ENCODE measurements at regions not wholly inside any gene's neighbourhood (a gene's known extent, or its start where the extent isn't known, plus 50 kb on each side); places are given as distances from the start of the nearest gene placed in this dataset.
A peak's percentile ranks its signal among the peaks of the same experiment; 100 is the strongest.

- Histone ChIP-seq H3K36me3 (ENCODE audit: control insufficient read depth in 2 of 2, insufficient read depth in 2 of 2, low read length in 2 of 2) (no peaks in the 10 kb centered on the region), H3K4me1 (ENCODE audit: control insufficient read depth, insufficient read depth, low read length) (peaks cover 10% of the 10 kb centered on the region), H3K9me3 (ENCODE audit: control insufficient read depth in 2 of 2, low read length in 2 of 2) (no peaks in the 10 kb centered on the region), H3K4me3 (ENCODE audit: low read length in 2 of 2) (no peak overlapping the region), H3K27me3 (ENCODE audit: control insufficient read depth in 1 of 2, insufficient read depth in 2 of 2, low read length in 2 of 2) (no peaks in the 10 kb centered on the region), H3K9ac (ENCODE audit: low read length in 2 of 2) (no peak overlapping the region), H3K27ac (ENCODE audit: low read length) (no peak overlapping the region)
Measured at GRCh38 chr1:218494449-218494852, 149.3 kb downstream of the TGFB2 start.

- H3K4me1 ChIP-seq (ENCODE audit: control insufficient read depth, insufficient read depth, low read length): peaks cover 10% of the 10 kb centered on the region
Measured at GRCh38 chr1:218495931-218496330, 150.8 kb downstream of the TGFB2 start.

GRCh38 chr1:218496561-218496960, 151.4 kb downstream of the TGFB2 start:
- H3K27ac ChIP-seq (ENCODE audit: low read length): no peak overlapping the region
- H3K9ac ChIP-seq (ENCODE audit: low read length in 2 of 2): no peak overlapping the region
- H3K36me3 ChIP-seq (ENCODE audit: control insufficient read depth in 2 of 2, insufficient read depth in 2 of 2, low read length in 2 of 2): no peaks in the 10 kb centered on the region
- H3K9me3 ChIP-seq (ENCODE audit: control insufficient read depth in 2 of 2, low read length in 2 of 2): no peaks in the 10 kb centered on the region
- no peaks in the 10 kb centered on the region for H3K27me3 ChIP-seq (ENCODE audit: control insufficient read depth in 1 of 2, insufficient read depth in 2 of 2, low read length in 2 of 2)
- H3K4me3 ChIP-seq (ENCODE audit: low read length in 2 of 2): no peak overlapping the region
- H3K4me1 ChIP-seq (ENCODE audit: control insufficient read depth, insufficient read depth, low read length): peaks cover 13% of the 10 kb centered on the region

More at GRCh38 chr1:218495931-218496330, 150.8 kb downstream of the TGFB2 start:
- no peak overlapping the region for H3K27ac ChIP-seq (ENCODE audit: low read length)
- H3K9me3 ChIP-seq (ENCODE audit: control insufficient read depth in 2 of 2, low read length in 2 of 2): no peaks in the 10 kb centered on the region
- H3K9ac ChIP-seq (ENCODE audit: low read length in 2 of 2): no peak overlapping the region
- no peaks in the 10 kb centered on the region for H3K36me3 ChIP-seq (ENCODE audit: control insufficient read depth in 2 of 2, insufficient read depth in 2 of 2, low read length in 2 of 2)
- no peak overlapping the region for H3K4me3 ChIP-seq (ENCODE audit: low read length in 2 of 2)
- no peaks in the 10 kb centered on the region for H3K27me3 ChIP-seq (ENCODE audit: control insufficient read depth in 1 of 2, insufficient read depth in 2 of 2, low read length in 2 of 2)

GRCh38 chr1:218498056-218498938, 153.2 kb downstream of the TGFB2 start:
- Histone ChIP-seq H3K36me3 (ENCODE audit: control insufficient read depth in 2 of 2, insufficient read depth in 2 of 2, low read length in 2 of 2) (no peaks in the 10 kb centered on the region), H3K4me3 (ENCODE audit: low read length in 2 of 2) (peak overlapping the region; percentile 58 to 71), H3K27me3 (ENCODE audit: control insufficient read depth in 1 of 2, insufficient read depth in 2 of 2, low read length in 2 of 2) (no peaks in the 10 kb centered on the region), H3K4me1 (ENCODE audit: control insufficient read depth, insufficient read depth, low read length) (peaks cover 13% of the 10 kb centered on the region), H3K9ac (ENCODE audit: low read length in 2 of 2) (peak overlapping the region; percentile 37 to 53), H3K27ac (ENCODE audit: low read length) (peak overlapping the region; percentile 66), H3K9me3 (ENCODE audit: control insufficient read depth in 2 of 2, low read length in 2 of 2) (no peaks in the 10 kb centered on the region)

GRCh38 chr1:218499011-218499691, 154.0 kb downstream of the TGFB2 start:
- Histone ChIP-seq H3K27ac (ENCODE audit: low read length) (peak overlapping the region; percentile 66), H3K9me3 (ENCODE audit: control insufficient read depth in 2 of 2, low read length in 2 of 2) (no peaks in the 10 kb centered on the region), H3K4me3 (ENCODE audit: low read length in 2 of 2) (peak overlapping the region; percentile 58 to 71), H3K36me3 (ENCODE audit: control insufficient read depth in 2 of 2, insufficient read depth in 2 of 2, low read length in 2 of 2) (no peaks in the 10 kb centered on the region), H3K9ac (ENCODE audit: low read length in 2 of 2) (peak overlapping the region; percentile 42 to 53), H3K4me1 (ENCODE audit: control insufficient read depth, insufficient read depth, low read length) (peaks cover 13% of the 10 kb centered on the region), H3K27me3 (ENCODE audit: control insufficient read depth in 1 of 2, insufficient read depth in 2 of 2, low read length in 2 of 2) (no peaks in the 10 kb centered on the region)

GRCh38 chr1:218499911-218500310, 154.8 kb downstream of the TGFB2 start:
- H3K27me3 ChIP-seq (ENCODE audit: control insufficient read depth in 1 of 2, insufficient read depth in 2 of 2, low read length in 2 of 2): no peaks in the 10 kb centered on the region
- H3K4me3 ChIP-seq (ENCODE audit: low read length in 2 of 2): peak overlapping the region in 1 of 2 donors; percentile 58
- H3K4me1 ChIP-seq (ENCODE audit: control insufficient read depth, insufficient read depth, low read length): peaks cover 13% of the 10 kb centered on the region
- H3K27ac ChIP-seq (ENCODE audit: low read length): peak overlapping the region; percentile 66
- H3K9me3 ChIP-seq (ENCODE audit: control insufficient read depth in 2 of 2, low read length in 2 of 2): no peaks in the 10 kb centered on the region
- no peaks in the 10 kb centered on the region for H3K36me3 ChIP-seq (ENCODE audit: control insufficient read depth in 2 of 2, insufficient read depth in 2 of 2, low read length in 2 of 2)
- H3K9ac ChIP-seq (ENCODE audit: low read length in 2 of 2): no peak overlapping the region

- Histone ChIP-seq H3K9me3 (ENCODE audit: control insufficient read depth in 2 of 2, low read length in 2 of 2) (no peaks in the 10 kb centered on the region), H3K27me3 (ENCODE audit: control insufficient read depth in 1 of 2, insufficient read depth in 2 of 2, low read length in 2 of 2) (no peaks in the 10 kb centered on the region), H3K4me3 (ENCODE audit: low read length in 2 of 2) (no peak overlapping the region), H3K9ac (ENCODE audit: low read length in 2 of 2) (no peak overlapping the region), H3K27ac (ENCODE audit: low read length) (no peak overlapping the region), H3K36me3 (ENCODE audit: control insufficient read depth in 2 of 2, insufficient read depth in 2 of 2, low read length in 2 of 2) (no peaks in the 10 kb centered on the region), H3K4me1 (ENCODE audit: control insufficient read depth, insufficient read depth, low read length) (peaks cover 13% of the 10 kb centered on the region)
Measured at GRCh38 chr1:218501161-218501560, 156.0 kb downstream of the TGFB2 start.

- Histone ChIP-seq H3K4me3 (ENCODE audit: low read length in 2 of 2) (no peak overlapping the region), H3K27me3 (ENCODE audit: control insufficient read depth in 1 of 2, insufficient read depth in 2 of 2, low read length in 2 of 2) (no peaks in the 10 kb centered on the region), H3K4me1 (ENCODE audit: control insufficient read depth, insufficient read depth, low read length) (peaks cover 13% of the 10 kb centered on the region), H3K9me3 (ENCODE audit: control insufficient read depth in 2 of 2, low read length in 2 of 2) (peaks cover 0 to 2% of the 10 kb centered on the region in 2 donors), H3K36me3 (ENCODE audit: control insufficient read depth in 2 of 2, insufficient read depth in 2 of 2, low read length in 2 of 2) (no peaks in the 10 kb centered on the region), H3K27ac (ENCODE audit: low read length) (no peak overlapping the region), H3K9ac (ENCODE audit: low read length in 2 of 2) (no peak overlapping the region)
Measured at GRCh38 chr1:218502383-218502782, 157.2 kb downstream of the TGFB2 start.

- Histone ChIP-seq H3K27me3 (ENCODE audit: control insufficient read depth in 1 of 2, insufficient read depth in 2 of 2, low read length in 2 of 2) (no peaks in the 10 kb centered on the region), H3K9ac (ENCODE audit: low read length in 2 of 2) (no peak overlapping the region), H3K9me3 (ENCODE audit: control insufficient read depth in 2 of 2, low read length in 2 of 2) (peaks cover 0 to 4% of the 10 kb centered on the region in 2 donors), H3K4me1 (ENCODE audit: control insufficient read depth, insufficient read depth, low read length) (peaks cover 8% of the 10 kb centered on the region), H3K4me3 (ENCODE audit: low read length in 2 of 2) (no peak overlapping the region), H3K27ac (ENCODE audit: low read length) (no peak overlapping the region), H3K36me3 (ENCODE audit: control insufficient read depth in 2 of 2, insufficient read depth in 2 of 2, low read length in 2 of 2) (no peaks in the 10 kb centered on the region)
Measured at GRCh38 chr1:218503102-218503501, 158.0 kb downstream of the TGFB2 start.

- Histone ChIP-seq H3K4me3 (ENCODE audit: low read length in 2 of 2) (no peak overlapping the region), H3K27ac (ENCODE audit: low read length) (no peak overlapping the region), H3K9ac (ENCODE audit: low read length in 2 of 2) (no peak overlapping the region), H3K36me3 (ENCODE audit: control insufficient read depth in 2 of 2, insufficient read depth in 2 of 2, low read length in 2 of 2) (no peaks in the 10 kb centered on the region), H3K27me3 (ENCODE audit: control insufficient read depth in 1 of 2, insufficient read depth in 2 of 2, low read length in 2 of 2) (no peaks in the 10 kb centered on the region), H3K9me3 (ENCODE audit: control insufficient read depth in 2 of 2, low read length in 2 of 2) (peaks cover 0 to 4% of the 10 kb centered on the region in 2 donors), H3K4me1 (ENCODE audit: control insufficient read depth, insufficient read depth, low read length) (no peaks in the 10 kb centered on the region)
Measured at GRCh38 chr1:218507355-218508002, 162.3 kb downstream of the TGFB2 start.

Measured in stomach smooth muscle (tissue), 2 donors.